GM23248 (cell line): ENCODE measurements at regions not wholly inside any gene's neighbourhood (a gene's known extent, or its start where the extent isn't known, plus 50 kb on each side); places are given as distances from the start of the nearest gene placed in this dataset.

Experiments
- EZH2 ChIP-seq: fragments of 200-600 bp; sonication (generic); IDR thresholded peaks from 2 replicates; pipeline ENCODE4 v1.6.1; 2018; ENCODE audit warnings: antibody characterized with exemption, mild to moderate bottlenecking; ENCODE audit not compliant: insufficient read depth, poor library complexity, severe bottlenecking
- EZH2phosphoT487 ChIP-seq: fragments of 200-600 bp; sonication (generic); IDR thresholded peaks from 2 replicates; pipeline ENCODE4 v1.6.1; 2018; ENCODE audit warnings: antibody characterized with exemption, moderate library complexity, mild to moderate bottlenecking, low read depth; ENCODE audit not compliant: insufficient read depth

GRCh38 chr2:40544072-40544471 lies 92.2 kb upstream of the SLC8A1 start:
- no peak for TF ChIP-seq EZH2phosphoT487
- no peak for TF ChIP-seq EZH2
